Sigmoid colon (tissue), 6 donors: ENCODE measurements at regions not wholly inside any gene's neighbourhood (a gene's known extent, or its start where the extent isn't known, plus 50 kb on each side); places are given as distances from the start of the nearest gene placed in this dataset.
A peak's percentile ranks its signal among the peaks of the same experiment; 100 is the strongest.
"Not testable (repeated sequence)": the region's sequence is repeated elsewhere in the genome, so short reads cannot be mapped to it uniquely, and the experiment has no call there.

Experiments
- DNase-seq: peaks from one replicate; pipeline ENCODE4 v3.0.0-alpha.2; 2019
- H3K27ac ChIP-seq, 4 donors: fragments of 200-600 bp; sonication (generic); one replicate each; pipeline ENCODE4 v1.5.1; 2016 to 2019; ENCODE audit warnings: mild to moderate bottlenecking in 1 of 4
- H3K27me3 ChIP-seq, 3 donors: fragments of 200-600 bp; sonication (generic); one replicate each; pipeline ENCODE4 v1.5.1; 2019; ENCODE audit warnings: mild to moderate bottlenecking in 1 of 3
- H3K36me3 ChIP-seq, 4 donors: fragments of 200-600 bp; sonication (generic); one replicate each; pipeline ENCODE4 v1.5.1; 2016 to 2019
- H3K4me1 ChIP-seq, 4 donors: fragments of 200-600 bp; sonication (generic); one replicate each; pipeline ENCODE4 v1.5.1; 2017 to 2019
- H3K4me3 ChIP-seq, 4 donors: fragments of 200-600 bp; sonication (generic); one replicate each; pipeline ENCODE4 v1.5.1; 2017 to 2019; ENCODE audit warnings: mild to moderate bottlenecking in 2 of 4, moderate library complexity in 1 of 4
- H3K9me3 ChIP-seq, 4 donors: fragments of 200-600 bp in 3 of 4; sonication (generic) in 3 of 4; one replicate each; pipeline versions ENCODE4 v1.5.1 to v1.6.1; 2013 to 2019
- CTCF ChIP-seq, 4 experiments: fragments of 450-650 bp in 3 of 4; fragments of 200-600 bp in 1 of 4; IDR thresholded peaks; one replicate each; pipeline ENCODE4 v1.5.1; 2016 to 2019; ENCODE audit warnings: antibody characterized with exemption in 4 of 4, mild to moderate bottlenecking in 3 of 4, moderate library complexity in 2 of 4
- EP300 ChIP-seq, 4 donors: sonication (generic); formaldehyde crosslinking; IDR thresholded peaks; one replicate each; pipeline ENCODE4 v1.6.1; 2017; ENCODE audit warnings: antibody characterized with exemption in 4 of 4
- POLR2A ChIP-seq, 2 donors: fragments of 450-650 bp; IDR thresholded peaks; one replicate each; pipeline ENCODE4 v1.6.1; 2016; ENCODE audit warnings: antibody characterized with exemption in 2 of 2, mild to moderate bottlenecking in 2 of 2, moderate library complexity in 2 of 2
- POLR2AphosphoS5 ChIP-seq, 4 donors: sonication (generic); formaldehyde crosslinking; IDR thresholded peaks; one replicate each; pipeline ENCODE4 v1.6.1; 2017; ENCODE audit warnings: antibody characterized with exemption in 4 of 4
- WGBS, 2 donors: extraction: QIAGEN DNeasy Blood & Tissue Kit; methylation state at CpG; one replicate each; pipeline ENCODE4 v1.1.7; 2013; 5-methylcytosine and 5-hydroxymethylcytosine counted together
- intact Hi-C: fragments of 100-400 bp; cut with DNase I; formaldehyde crosslinking; loops from one replicate; pipeline ENCODE4 v1.15.1; 2023
- donor health status: healthy with polysubstance abuse.
- donor health status: healthy.

- Histone ChIP-seq H3K27me3 (no peaks in the 10 kb centered on the region), H3K4me3 (no peak overlapping the region), H3K9me3 (no peaks in the 10 kb centered on the region), H3K4me1 (peaks cover 0 to 17% (median 4%) of the 10 kb centered on the region in 4 donors), H3K36me3 (no peaks in the 10 kb centered on the region), H3K27ac (no peak overlapping the region)
- 72 to 83% methylated on average over 2 of the region's 2 CpGs for WGBS, 2 donors
- no peak for TF ChIP-seq POLR2A (IDR thresholded peaks at IDR 0.05)
- no peak for TF ChIP-seq POLR2AphosphoS5 (IDR thresholded peaks at IDR 0.05)
- no peak for TF ChIP-seq EP300 (IDR thresholded peaks at IDR 0.05)
- TF ChIP-seq CTCF (IDR thresholded peaks at IDR 0.05), result no peak
- DNase-seq, result no peak
- intact Hi-C loops, result no loop called here
Measured at GRCh38 chr3:124056846-124057245, 64.9 kb upstream of the ROPN1 start.

DNA sequence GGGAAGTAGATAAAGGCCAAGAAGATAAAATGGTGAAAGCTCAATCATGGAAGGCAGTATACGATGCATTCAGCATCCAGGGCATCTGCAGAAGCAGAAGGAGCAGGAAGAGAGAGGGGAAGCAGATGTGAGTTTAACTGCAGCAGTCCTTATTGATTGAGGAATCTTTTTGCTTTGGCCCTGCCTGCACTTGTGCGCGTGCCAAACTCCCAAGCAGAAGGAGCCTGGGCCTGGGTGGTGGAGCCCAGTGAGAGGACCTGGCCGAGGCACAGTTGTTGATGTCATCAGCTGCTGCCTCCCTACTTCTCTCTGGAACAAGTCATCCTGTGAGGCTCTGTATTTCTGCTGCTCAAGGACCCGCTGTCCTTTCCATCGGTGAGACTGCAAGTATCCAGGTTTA lies 65.5 kb upstream of the ROPN1 start:
- no peaks in the 10 kb centered on the region for H3K9me3 ChIP-seq
- peaks cover 0 to 21% (median 4%) of the 10 kb centered on the region in 4 donors for H3K4me1 ChIP-seq
- DNase-seq, result no peak
- no peak overlapping the region for H3K27ac ChIP-seq
- TF ChIP-seq CTCF (IDR thresholded peaks at IDR 0.05) (no peak), POLR2A (IDR thresholded peaks at IDR 0.05) (no peak), POLR2AphosphoS5 (IDR thresholded peaks at IDR 0.05) (no peak), EP300 (IDR thresholded peaks at IDR 0.05) (no peak)
- no peak overlapping the region for H3K4me3 ChIP-seq
- intact Hi-C loops, result no loop called here
- H3K36me3 ChIP-seq, result no peaks in the 10 kb centered on the region
- 67 to 82% methylated on average over 6 of the region's 6 CpGs for WGBS, 2 donors
- no peaks in the 10 kb centered on the region for H3K27me3 ChIP-seq

DNA sequence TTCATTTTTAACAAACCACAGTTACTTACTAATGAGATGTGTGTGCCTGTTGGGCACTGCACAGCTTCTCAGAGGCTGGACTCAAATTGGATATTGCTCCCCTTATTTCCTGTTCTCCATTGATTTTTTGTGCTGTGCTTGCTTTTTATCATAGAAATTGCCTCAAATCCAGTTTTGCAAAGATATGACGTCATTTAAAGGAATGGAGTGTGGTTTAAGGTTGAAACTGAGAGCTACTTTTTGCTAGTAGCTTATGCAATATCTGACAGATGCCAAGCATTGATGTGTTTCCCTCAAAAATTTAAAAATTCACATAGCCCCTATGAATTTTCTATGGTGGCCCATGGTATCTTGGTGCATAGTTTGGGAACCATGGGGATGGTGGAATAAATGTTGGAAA lies 67.7 kb upstream of the ROPN1 start:
- Histone ChIP-seq H3K27ac (no peak overlapping the region), H3K9me3 (no peaks in the 10 kb centered on the region), H3K36me3 (no peaks in the 10 kb centered on the region), H3K4me1 (peaks cover 0 to 21% (median 9%) of the 10 kb centered on the region in 4 donors), H3K4me3 (no peak overlapping the region), H3K27me3 (no peaks in the 10 kb centered on the region)
- TF ChIP-seq CTCF (IDR thresholded peaks at IDR 0.05) (no peak), EP300 (IDR thresholded peaks at IDR 0.05) (no peak), POLR2A (IDR thresholded peaks at IDR 0.05) (no peak), POLR2AphosphoS5 (IDR thresholded peaks at IDR 0.05) (no peak)
- intact Hi-C loops, result no loop called here
- WGBS, 2 donors, result 78 to 82% methylated on average over 1 of the region's 1 CpG
- DNase-seq, result no peak

DNA sequence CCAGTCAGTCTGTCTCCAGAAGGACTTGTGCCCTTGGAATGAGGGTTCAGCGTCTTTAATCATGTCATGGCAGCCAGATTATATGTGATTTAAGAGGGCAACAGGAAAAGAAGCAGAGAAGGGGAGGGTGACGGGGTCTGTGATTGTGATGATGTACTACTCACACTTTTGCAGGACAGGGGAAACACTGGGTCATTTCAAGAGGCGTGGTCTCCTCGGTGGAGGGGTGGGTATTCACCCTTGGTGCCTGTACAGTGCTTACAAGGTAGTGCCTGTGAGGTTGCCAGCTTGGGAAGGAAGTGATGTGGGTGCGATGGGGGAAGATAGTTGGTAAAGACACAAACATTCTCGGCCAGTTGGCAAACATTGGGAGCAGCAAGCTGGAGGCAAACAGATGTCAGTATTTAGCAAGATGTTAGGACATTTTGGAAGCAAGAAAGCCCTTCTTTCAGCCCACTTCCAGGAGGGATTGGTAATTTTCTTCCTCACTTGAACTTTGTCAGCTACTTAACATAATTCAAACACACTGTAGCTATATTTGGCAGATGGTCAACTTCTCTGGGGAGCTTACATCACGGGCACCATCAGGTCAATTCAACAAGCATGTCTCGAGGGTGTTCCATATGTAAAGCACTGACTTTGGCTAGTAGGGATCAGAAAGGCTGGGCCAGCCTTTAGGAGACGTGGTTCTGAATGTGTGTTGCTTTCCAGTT lies 71.4 kb upstream of the ROPN1 start:
- Histone ChIP-seq H3K4me3 (no peak overlapping the region), H3K36me3 (no peaks in the 10 kb centered on the region), H3K4me1 (peaks cover 0 to 10% (median 2%) of the 10 kb centered on the region in 4 donors), H3K27me3 (no peaks in the 10 kb centered on the region), H3K9me3 (no peaks in the 10 kb centered on the region), H3K27ac (peak overlapping the region in 1 of 4 donors; percentile 4)
- no peak for DNase-seq
- TF ChIP-seq EP300 (IDR thresholded peaks at IDR 0.05) (no peak), POLR2AphosphoS5 (IDR thresholded peaks at IDR 0.05) (no peak), POLR2A (IDR thresholded peaks at IDR 0.05) (no peak), CTCF (IDR thresholded peaks at IDR 0.05) (no peak)
- intact Hi-C loops, result no loop called here
- WGBS, 2 donors, result 35 to 62% methylated on average over 9 of the region's 9 CpGs

DNA sequence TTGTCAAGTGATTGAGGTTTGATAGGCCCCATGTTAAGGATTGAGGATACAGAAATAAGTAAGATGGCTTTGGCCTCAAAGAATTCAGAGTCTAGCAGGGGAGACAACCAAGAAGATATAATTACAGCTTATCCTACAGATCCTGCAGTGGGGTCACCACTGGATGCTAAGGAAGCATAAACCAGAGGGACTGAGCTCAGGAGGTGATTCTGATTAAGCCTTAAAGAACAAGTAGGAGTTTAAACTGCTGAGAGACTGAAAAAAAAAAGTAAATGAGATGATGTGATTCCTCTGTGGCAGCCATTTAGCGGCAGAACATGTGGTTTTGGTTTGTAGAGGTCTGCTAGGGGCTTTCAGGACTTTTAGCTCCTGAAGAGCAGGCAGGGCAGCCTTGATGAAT lies 72.1 kb upstream of the ROPN1 start:
- H3K27ac ChIP-seq, result no peak overlapping the region
- WGBS, 2 donors, result 88 to 92% methylated on average over 1 of the region's 1 CpG
- no peak overlapping the region for H3K4me3 ChIP-seq
- intact Hi-C loops, result no loop called here
- H3K27me3 ChIP-seq, result no peaks in the 10 kb centered on the region
- peaks cover 0 to 10% (median 2%) of the 10 kb centered on the region in 4 donors for H3K4me1 ChIP-seq
- no peaks in the 10 kb centered on the region for H3K9me3 ChIP-seq
- TF ChIP-seq POLR2AphosphoS5 (IDR thresholded peaks at IDR 0.05) (no peak), CTCF (IDR thresholded peaks at IDR 0.05) (no peak), POLR2A (IDR thresholded peaks at IDR 0.05) (no peak), EP300 (IDR thresholded peaks at IDR 0.05) (no peak)
- H3K36me3 ChIP-seq, result no peaks in the 10 kb centered on the region
- DNase-seq, result no peak

GRCh38 chr3:124066543-124066942 lies 74.6 kb upstream of the ROPN1 start:
- H3K4me1 ChIP-seq, H3K27ac ChIP-seq, H3K4me3 ChIP-seq, H3K36me3 ChIP-seq, DNase-seq, H3K9me3 ChIP-seq, H3K27me3 ChIP-seq, intact Hi-C loops: not testable (repeated sequence)
- WGBS, 2 donors, result 82 to 97% methylated on average over 3 of the region's 3 CpGs

DNA sequence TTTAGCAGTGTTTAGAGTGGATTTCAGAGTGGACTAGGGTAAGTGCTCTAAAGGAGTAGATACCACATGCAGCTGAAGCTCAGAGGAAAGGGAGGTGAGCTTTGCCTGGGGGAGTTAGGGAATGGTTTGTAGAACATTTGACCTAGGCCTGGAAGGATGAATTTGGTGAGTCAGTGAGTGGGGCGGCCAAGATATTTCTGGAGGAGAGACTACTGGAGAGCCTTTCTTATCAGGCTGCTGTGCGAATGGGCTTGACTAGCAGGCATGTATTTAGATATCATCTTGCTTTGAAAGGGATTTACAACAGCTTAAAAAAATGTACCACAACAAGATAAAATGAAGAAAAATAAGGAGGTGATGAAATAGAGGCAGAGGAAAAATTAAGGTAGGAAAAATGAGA lies 77.8 kb upstream of the ROPN1 start:
- 93 to 98% methylated on average over 2 of the region's 2 CpGs for WGBS, 2 donors
- H3K27ac ChIP-seq, H3K27me3 ChIP-seq, H3K36me3 ChIP-seq, H3K4me1 ChIP-seq, DNase-seq, H3K4me3 ChIP-seq, H3K9me3 ChIP-seq, intact Hi-C loops: not testable (repeated sequence)
